Mesenchymal stem cell (in vitro differentiated cells and primary cell): ENCODE measurements at regions not wholly inside any gene's neighbourhood (a gene's known extent, or its start where the extent isn't known, plus 50 kb on each side); places are given as distances from the start of the nearest gene placed in this dataset.

ENCODE experiments used
- DNase-seq: peaks from one replicate; pipeline ENCODE4 v3.0.0-alpha.2; 2013
- H2AFZ ChIP-seq: one replicate; pipeline ENCODE4 v1.6.1; 2013; ENCODE audit warnings: low read depth, mild to moderate bottlenecking, control low read depth, inconsistent platforms, low read length, moderate library complexity
- H2AK5ac ChIP-seq: 2 replicates; pipeline ENCODE4 v1.6.1; 2013; ENCODE audit warnings: low read length, moderate library complexity, mild to moderate bottlenecking, inconsistent platforms; ENCODE audit not compliant: severe bottlenecking
- H2BK120ac ChIP-seq: one replicate; pipeline ENCODE4 v1.6.1; 2013; ENCODE audit warnings: low read depth, mild to moderate bottlenecking, inconsistent platforms, low read length, moderate library complexity
- H2BK12ac ChIP-seq, 2 experiments: one replicate each; pipeline ENCODE4 v1.6.1; 2013; ENCODE audit warnings: inconsistent platforms in 2 of 2, low read length in 2 of 2, mild to moderate bottlenecking in 2 of 2, moderate library complexity in 2 of 2, control low read depth in 1 of 2
- H2BK15ac ChIP-seq: one replicate; pipeline ENCODE4 v1.6.1; 2013; ENCODE audit warnings: mild to moderate bottlenecking, low read depth, inconsistent platforms; ENCODE audit not compliant: poor library complexity, severe bottlenecking
- H2BK5ac ChIP-seq: 2 replicates; pipeline ENCODE4 v1.6.1; 2013; ENCODE audit warnings: low read depth, mild to moderate bottlenecking, low read length, control low read depth, inconsistent platforms; ENCODE audit not compliant: poor library complexity, severe bottlenecking
- H3K14ac ChIP-seq, 2 experiments: one replicate each; pipeline ENCODE4 v1.6.1; 2013; ENCODE audit warnings: inconsistent platforms in 2 of 2, low read length in 2 of 2, control low read depth in 1 of 2, mild to moderate bottlenecking in 1 of 2, moderate library complexity in 1 of 2
- H3K18ac ChIP-seq, 2 experiments: one replicate each; pipeline ENCODE4 v1.6.1; 2013; ENCODE audit warnings: inconsistent platforms in 2 of 2, low read length in 2 of 2, control low read depth in 1 of 2, low read depth in 1 of 2, mild to moderate bottlenecking in 1 of 2
- H3K23ac ChIP-seq, 2 experiments: one replicate each; pipeline ENCODE4 v1.6.1; 2013; ENCODE audit warnings: inconsistent platforms in 2 of 2, low read length in 2 of 2, mild to moderate bottlenecking in 2 of 2, moderate library complexity in 2 of 2, control low read depth in 1 of 2
- H3K27ac ChIP-seq: 2 replicates; pipeline ENCODE4 v1.5.1; 2013; ENCODE audit warnings: mild to moderate bottlenecking, moderate library complexity, low read length, control low read depth, inconsistent platforms; ENCODE audit not compliant: poor library complexity, severe bottlenecking
- H3K27me3 ChIP-seq, 2 experiments: 2 replicates each; pipeline versions ENCODE4 v1.6.1 to v1.7.0; 2013; ENCODE audit warnings: low read length in 2 of 2, mild to moderate bottlenecking in 2 of 2, moderate library complexity in 2 of 2, control low read depth in 1 of 2, inconsistent platforms in 1 of 2; ENCODE audit not compliant: control insufficient read depth in 1 of 2, insufficient read depth in 1 of 2
- H3K36me3 ChIP-seq, 2 experiments: 2 replicates each; pipeline versions ENCODE4 v1.6.1 to v1.7.0; 2013; ENCODE audit warnings: low read length in 2 of 2, control low read depth in 1 of 2, inconsistent platforms in 1 of 2, low read depth in 1 of 2, mild to moderate bottlenecking in 1 of 2; ENCODE audit not compliant: insufficient read depth in 2 of 2, control insufficient read depth in 1 of 2
- H3K4ac ChIP-seq, 2 experiments: one replicate each; pipeline ENCODE4 v1.6.1; 2013; ENCODE audit warnings: inconsistent platforms in 2 of 2, low read length in 2 of 2, mild to moderate bottlenecking in 2 of 2, moderate library complexity in 2 of 2, control low read depth in 1 of 2, low read depth in 1 of 2
- H3K4me1 ChIP-seq: 2 replicates; pipeline ENCODE4 v1.6.1; 2013; ENCODE audit warnings: low read depth, low read length, control low read depth; ENCODE audit not compliant: control insufficient read depth, insufficient read depth
- H3K4me2 ChIP-seq: 2 replicates; pipeline ENCODE4 v1.6.1; 2013; ENCODE audit warnings: low read length, mild to moderate bottlenecking, inconsistent platforms; ENCODE audit not compliant: poor library complexity, severe bottlenecking
- H3K4me3 ChIP-seq, 2 experiments: 2 replicates each; pipeline versions ENCODE4 v1.5.1 to v1.7.0; 2013; ENCODE audit warnings: low read length in 2 of 2, mild to moderate bottlenecking in 2 of 2, control low read depth in 1 of 2, low read depth in 1 of 2; ENCODE audit not compliant: insufficient read depth in 1 of 2
- H3K79me1 ChIP-seq: replicated peaks from 2 replicates; pipeline ENCODE4 v1.6.1; 2013; ENCODE audit warnings: mild to moderate bottlenecking, control low read depth, low read length, inconsistent platforms; ENCODE audit not compliant: poor library complexity, severe bottlenecking
- H3K9ac ChIP-seq: 2 replicates; pipeline ENCODE4 v1.7.0; 2013; ENCODE audit warnings: mild to moderate bottlenecking, low read length, moderate library complexity
- H3K9me3 ChIP-seq: 2 replicates; pipeline ENCODE4 v1.7.0; 2013; ENCODE audit warnings: mild to moderate bottlenecking, low read length; ENCODE audit not compliant: control insufficient read depth
- H4K8ac ChIP-seq: one replicate; pipeline ENCODE4 v1.6.1; 2013; ENCODE audit warnings: inconsistent platforms, mild to moderate bottlenecking, low read length, moderate library complexity
- H4K91ac ChIP-seq: one replicate; pipeline ENCODE4 v1.6.1; 2013; ENCODE audit warnings: mild to moderate bottlenecking, low read length, inconsistent platforms
- WGBS: methylation state at CpG from one replicate; pipeline ENCODE4 v1.1.7; 2013; ENCODE audit warnings: mixed read lengths; 5-methylcytosine and 5-hydroxymethylcytosine counted together

- H2BK120ac ChIP-seq, result no peak overlapping the region
- no peak overlapping the region for H2AK5ac ChIP-seq
- H4K8ac ChIP-seq, result no peak overlapping the region
- WGBS, result 75% methylated on average over 1 of the region's 2 CpGs
- no peaks in the 10 kb centered on the region for H3K9me3 ChIP-seq
- H2BK15ac ChIP-seq, result no peak overlapping the region
- no peak for DNase-seq
- H3K14ac ChIP-seq, result no peak overlapping the region
- H4K91ac ChIP-seq, result no peak overlapping the region
- no peak overlapping the region for H3K4me2 ChIP-seq
- no peak overlapping the region for H3K27ac ChIP-seq
- H3K4ac ChIP-seq, result no peak overlapping the region
- H3K4me3 ChIP-seq, result no peak overlapping the region
- no peak overlapping the region for H3K23ac ChIP-seq
- no peaks in the 10 kb centered on the region for H3K79me1 ChIP-seq
- H3K27me3 ChIP-seq, result no peaks in the 10 kb centered on the region
- H2AFZ ChIP-seq, result no peak overlapping the region
- H2BK5ac ChIP-seq, result no peak overlapping the region
- H2BK12ac ChIP-seq, result no peak overlapping the region
- H3K36me3 ChIP-seq, result no peaks in the 10 kb centered on the region
- no peaks in the 10 kb centered on the region for H3K4me1 ChIP-seq
- H3K9ac ChIP-seq, result no peak overlapping the region
- no peak overlapping the region for H3K18ac ChIP-seq
These were observed 475.7 kb downstream of the PRKD1 start for GRCh38 chr14:29451941-29452340.

DNA sequence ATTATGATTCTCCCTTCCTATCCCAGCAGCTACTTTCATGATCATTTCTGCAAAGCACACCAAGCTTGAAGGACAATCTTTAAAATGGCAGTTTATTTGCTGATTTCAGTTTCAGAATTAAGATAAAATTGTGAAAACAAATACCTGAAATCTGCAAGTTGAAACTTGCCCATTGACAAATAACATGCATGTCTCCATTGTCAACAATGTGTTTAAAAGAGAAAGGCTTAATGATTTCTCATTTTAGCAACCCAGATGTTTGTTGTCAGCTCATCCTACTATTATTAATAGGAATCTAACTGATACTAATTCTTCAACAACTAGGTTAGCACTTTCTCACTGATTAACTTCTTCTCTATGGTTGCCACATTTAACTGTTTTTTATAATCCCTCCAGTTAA, 474.6 kb downstream of the PRKD1 start:
- Histone ChIP-seq H2BK15ac (no peak overlapping the region), H3K23ac (no peak overlapping the region), H2AK5ac (no peak overlapping the region), H2BK120ac (no peak overlapping the region), H2BK12ac (no peak overlapping the region), H4K91ac (no peak overlapping the region), H3K4me2 (no peak overlapping the region), H3K14ac (no peak overlapping the region), H3K18ac (no peak overlapping the region), H2BK5ac (no peak overlapping the region), H3K27me3 (no peaks in the 10 kb centered on the region), H3K4me3 (no peak overlapping the region), H3K4ac (no peak overlapping the region), H3K4me1 (no peaks in the 10 kb centered on the region), H3K9me3 (no peaks in the 10 kb centered on the region), H3K9ac (no peak overlapping the region), H3K36me3 (no peaks in the 10 kb centered on the region), H2AFZ (no peak overlapping the region), H3K27ac (no peak overlapping the region), H3K79me1 (no peaks in the 10 kb centered on the region), H4K8ac (no peak overlapping the region)
- no peak for DNase-seq

DNA sequence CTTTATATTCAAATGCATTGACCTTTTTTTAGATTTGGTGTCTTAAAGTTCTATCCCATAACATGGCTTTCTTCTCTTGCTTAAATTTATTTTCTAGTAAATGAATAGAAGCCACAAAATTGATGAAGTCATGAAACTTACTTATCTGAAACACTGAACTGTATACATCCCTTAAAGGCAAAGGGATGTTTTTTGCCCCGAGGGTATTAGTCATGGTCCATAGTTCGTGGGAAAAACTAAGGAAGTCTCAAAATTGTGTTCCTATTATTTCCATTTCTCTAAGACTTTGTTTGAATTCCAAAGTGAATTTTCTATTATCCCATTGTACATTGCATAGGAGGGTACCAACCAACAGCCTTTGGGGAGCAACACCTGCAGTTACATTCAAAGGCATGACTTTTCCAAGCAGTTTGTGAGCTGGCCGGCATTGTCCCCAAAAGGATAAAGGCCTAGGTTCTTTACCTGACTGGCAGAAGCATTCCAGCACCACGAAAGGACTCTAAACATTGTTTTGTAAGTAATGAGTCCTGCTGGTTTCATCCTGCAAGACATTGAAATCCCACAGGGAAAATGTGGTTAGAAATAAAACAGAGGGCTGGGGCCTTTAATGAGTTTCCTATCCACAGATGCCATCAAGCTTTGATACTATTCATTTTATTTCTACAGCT, 473.5 kb downstream of the PRKD1 start:
- WGBS, result 45% methylated on average over 2 of the region's 4 CpGs
- DNase-seq, result no peak
- H3K4me2 ChIP-seq, result no peak overlapping the region

GRCh38 chr14:29458547-29458946, 469.1 kb downstream of the PRKD1 start:
- Histone ChIP-seq H3K14ac (no peak overlapping the region), H2BK12ac (no peak overlapping the region), H3K4ac (no peak overlapping the region), H3K18ac (no peak overlapping the region), H2BK120ac (no peak overlapping the region), H4K91ac (no peak overlapping the region), H3K79me1 (no peaks in the 10 kb centered on the region), H2AK5ac (no peak overlapping the region), H3K36me3 (no peaks in the 10 kb centered on the region), H3K27ac (no peak overlapping the region), H3K9me3 (no peaks in the 10 kb centered on the region), H2AFZ (no peak overlapping the region), H3K4me2 (no peak overlapping the region), H3K9ac (no peak overlapping the region), H3K27me3 (no peaks in the 10 kb centered on the region), H2BK5ac (no peak overlapping the region), H2BK15ac (no peak overlapping the region), H3K23ac (no peak overlapping the region), H3K4me3 (no peak overlapping the region), H3K4me1 (no peaks in the 10 kb centered on the region), H4K8ac (no peak overlapping the region)
- no peak for DNase-seq
- WGBS, result no CpG with 5 or more reads among the region's 1 CpG

More for the DNA sequence above, 473.5 kb downstream of the PRKD1 start:
- H3K9ac ChIP-seq, result no peak overlapping the region
- H3K4me3 ChIP-seq, result no peak overlapping the region
- H3K4ac ChIP-seq, result no peak overlapping the region
- no peak overlapping the region for H2BK15ac ChIP-seq
- H3K27ac ChIP-seq, result no peak overlapping the region
- H3K23ac ChIP-seq, result no peak overlapping the region
- no peak overlapping the region for H4K91ac ChIP-seq
- no peak overlapping the region for H2AFZ ChIP-seq
- no peak overlapping the region for H4K8ac ChIP-seq
- H2BK5ac ChIP-seq, result no peak overlapping the region
- H3K9me3 ChIP-seq, result no peaks in the 10 kb centered on the region
- H2BK120ac ChIP-seq, result no peak overlapping the region
- H2BK12ac ChIP-seq, result no peak overlapping the region
- no peaks in the 10 kb centered on the region for H3K4me1 ChIP-seq
- H3K14ac ChIP-seq, result no peak overlapping the region
- no peak overlapping the region for H2AK5ac ChIP-seq
- H3K18ac ChIP-seq, result no peak overlapping the region
- H3K36me3 ChIP-seq, result no peaks in the 10 kb centered on the region
- no peaks in the 10 kb centered on the region for H3K27me3 ChIP-seq
- no peaks in the 10 kb centered on the region for H3K79me1 ChIP-seq
